ENCODE measurements at regions not wholly inside any gene's neighbourhood (a gene's known extent, or its start where the extent isn't known, plus 50 kb on each side); places are given as distances from the start of the nearest gene placed in this dataset.

DNA sequence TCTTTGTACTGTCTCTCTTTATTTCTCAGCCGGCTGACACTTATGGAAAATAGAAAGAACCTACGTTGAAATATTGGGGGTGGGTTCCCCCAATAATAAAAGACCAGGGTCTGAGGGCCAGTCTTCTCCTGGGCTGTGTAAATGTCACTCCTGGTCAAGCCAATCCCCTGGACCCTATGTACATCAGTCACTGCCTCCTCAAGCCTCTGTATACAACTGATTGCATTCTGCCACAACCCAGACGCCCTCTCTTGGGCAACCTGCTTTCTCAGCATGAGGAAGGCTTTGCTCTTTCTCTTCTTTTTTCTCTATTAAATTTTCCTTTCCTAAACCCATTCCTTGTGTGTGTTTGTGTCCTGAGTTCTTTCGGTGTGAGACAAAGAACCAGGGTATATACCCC lies 84.1 kb upstream of the SERBP1 start:
- H3K9me3 Mint-ChIP-seq: peaks cover 18% of the 10 kb centered on the region
- peaks cover 5% of the 10 kb centered on the region for H3K27me3 Mint-ChIP-seq (ENCODE audit: low read depth)
- H3K4me1 Mint-ChIP-seq: no peaks in the 10 kb centered on the region
- TF ChIP-seq CTCF (IDR thresholded peaks at IDR 0.05; ENCODE audit: unreplicated experiment in 3 of 3): no peak
- H3K27ac Mint-ChIP-seq: no peak overlapping the region
- H3K36me3 Mint-ChIP-seq (ENCODE audit: low read depth): peaks cover 6% of the 10 kb centered on the region
- H3K4me3 Mint-ChIP-seq: no peak overlapping the region

- no peaks in the 10 kb centered on the region for H3K4me1 Mint-ChIP-seq
- H3K36me3 Mint-ChIP-seq (ENCODE audit: low read depth): peaks cover 6% of the 10 kb centered on the region
- no peak overlapping the region for H3K4me3 Mint-ChIP-seq
- peaks cover 5% of the 10 kb centered on the region for H3K27me3 Mint-ChIP-seq (ENCODE audit: low read depth)
- no peak for TF ChIP-seq CTCF (IDR thresholded peaks at IDR 0.05; ENCODE audit: unreplicated experiment in 3 of 3)
- H3K9me3 Mint-ChIP-seq: peaks cover 18% of the 10 kb centered on the region
- H3K27ac Mint-ChIP-seq: no peak overlapping the region
Observed at GRCh38 chr1:67514786-67515185, 84.6 kb upstream of the SERBP1 start.

GRCh38 chr1:67515324-67516080 lies 85.3 kb upstream of the SERBP1 start:
- Mint-ChIP-seq H3K9me3 (peaks cover 18% of the 10 kb centered on the region), H3K27ac (no peak overlapping the region), H3K4me3 (no peak overlapping the region), H3K4me1 (no peaks in the 10 kb centered on the region), H3K27me3 (ENCODE audit: low read depth) (peaks cover 5% of the 10 kb centered on the region), H3K36me3 (ENCODE audit: low read depth) (peaks cover 6% of the 10 kb centered on the region)
- no peak for TF ChIP-seq CTCF (IDR thresholded peaks at IDR 0.05; ENCODE audit: unreplicated experiment in 3 of 3)

- Mint-ChIP-seq H3K27ac (no peak overlapping the region), H3K4me3 (no peak overlapping the region), H3K36me3 (ENCODE audit: low read depth) (peaks cover 6% of the 10 kb centered on the region), H3K9me3 (peaks cover 15% of the 10 kb centered on the region), H3K4me1 (no peaks in the 10 kb centered on the region), H3K27me3 (ENCODE audit: low read depth) (peaks cover 5% of the 10 kb centered on the region)
- no peak for TF ChIP-seq CTCF (IDR thresholded peaks at IDR 0.05; ENCODE audit: unreplicated experiment in 3 of 3)
Observed at GRCh38 chr1:67517046-67517445, 86.8 kb upstream of the SERBP1 start.

DNA sequence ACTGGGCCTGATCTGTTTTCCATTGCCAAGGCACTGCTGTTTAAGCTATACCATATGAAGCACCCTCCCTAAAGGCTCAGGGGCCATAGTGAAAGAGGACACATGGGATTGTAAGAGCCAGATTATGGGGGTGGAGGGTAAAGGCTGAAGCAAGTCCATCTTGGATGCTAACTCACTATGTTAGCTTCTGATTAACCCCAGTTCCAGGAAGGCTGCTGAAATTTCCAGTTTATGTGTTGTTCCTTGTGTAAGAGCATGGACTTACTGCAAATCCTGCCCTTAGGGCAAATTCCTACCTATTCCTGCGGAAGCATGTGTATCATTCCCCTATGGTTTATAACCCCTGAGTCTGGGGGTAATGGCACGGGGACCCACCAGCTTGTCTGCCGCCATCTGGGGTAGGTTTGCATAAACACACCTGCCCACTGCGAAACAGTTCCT lies 91.8 kb upstream of the SERBP1 start:
- H3K36me3 Mint-ChIP-seq (ENCODE audit: low read depth): no peaks in the 10 kb centered on the region
- H3K9me3 Mint-ChIP-seq: no peaks in the 10 kb centered on the region
- TF ChIP-seq CTCF (IDR thresholded peaks at IDR 0.05; ENCODE audit: unreplicated experiment in 3 of 3): no peak
- no peaks in the 10 kb centered on the region for H3K4me1 Mint-ChIP-seq
- peaks cover 10% of the 10 kb centered on the region for H3K27me3 Mint-ChIP-seq (ENCODE audit: low read depth)
- no peak overlapping the region for H3K4me3 Mint-ChIP-seq
- H3K27ac Mint-ChIP-seq: peak overlapping the region in 2 of 3 experiments; percentile 52 to 82

GRCh38 chr1:67522793-67523192 lies 92.6 kb upstream of the SERBP1 start:
- Mint-ChIP-seq H3K27me3 (ENCODE audit: low read depth) (peaks cover 10% of the 10 kb centered on the region), H3K9me3 (no peaks in the 10 kb centered on the region), H3K4me1 (no peaks in the 10 kb centered on the region), H3K4me3 (no peak overlapping the region), H3K27ac (peak overlapping the region in 1 of 3 experiments; percentile 82), H3K36me3 (ENCODE audit: low read depth) (no peaks in the 10 kb centered on the region)
- TF ChIP-seq CTCF (IDR thresholded peaks at IDR 0.05; ENCODE audit: unreplicated experiment in 3 of 3): no peak
